Spleen (tissue), 11 donors: ENCODE measurements at regions not wholly inside any gene's neighbourhood (a gene's known extent, or its start where the extent isn't known, plus 50 kb on each side); places are given as distances from the start of the nearest gene placed in this dataset.

Source experiments
- DNase-seq: peaks from one replicate; pipeline ENCODE4 v3.0.0-alpha.2; 2020
- H3K27ac ChIP-seq, 8 donors: fragments of 200-600 bp; sonication (generic) in 7 of 8; 1 replicate in 4 of 8; 2 replicates in 4 of 8; pipeline versions ENCODE4 v1.5.0 to v1.8.0; 2016 to 2021; ENCODE audit warnings: inconsistent platforms in 4 of 8, mild to moderate bottlenecking in 4 of 8, moderate library complexity in 1 of 8
- H3K27me3 ChIP-seq, 7 donors: fragments of 200-600 bp; sonication (generic) in 6 of 7; replicated peaks in 1 of 7; 1 replicate in 4 of 7; 2 replicates in 3 of 7; pipeline versions ENCODE4 v1.5.0 to v1.8.0; 2016 to 2021; ENCODE audit warnings: inconsistent platforms in 3 of 7, mild to moderate bottlenecking in 1 of 7
- H3K36me3 ChIP-seq, 6 donors: fragments of 200-600 bp; sonication (generic) in 5 of 6; 1 replicate in 4 of 6; 2 replicates in 2 of 6; pipeline versions ENCODE4 v1.5.0 to v1.8.0; 2016 to 2021; ENCODE audit warnings: inconsistent platforms in 2 of 6
- H3K4me1 ChIP-seq, 6 donors: fragments of 200-600 bp; sonication (generic) in 5 of 6; 1 replicate in 3 of 6; 2 replicates in 3 of 6; pipeline versions ENCODE4 v1.5.0 to v1.8.0; 2016 to 2021; ENCODE audit warnings: inconsistent platforms in 3 of 6
- H3K4me3 ChIP-seq, 8 donors: fragments of 200-600 bp; sonication (generic) in 7 of 8; 1 replicate in 4 of 8; 2 replicates in 4 of 8; pipeline versions ENCODE4 v1.5.0 to v1.8.0; 2016 to 2021; ENCODE audit warnings: inconsistent platforms in 4 of 8, mild to moderate bottlenecking in 4 of 8, moderate library complexity in 2 of 8
- H3K9me3 ChIP-seq, 8 donors: fragments of 200-600 bp; sonication (generic) in 7 of 8; 1 replicate in 4 of 8; 2 replicates in 4 of 8; pipeline versions ENCODE4 v1.5.0 to v1.8.0; 2016 to 2021; ENCODE audit warnings: inconsistent platforms in 4 of 8
- CTCF ChIP-seq, 11 experiments: fragments of 200-600 bp in 7 of 11; fragments of 450-650 bp in 4 of 11; sonication (generic) in 4 of 11; IDR thresholded peaks in 8 of 11; conservative IDR thresholded peaks in 3 of 11; 1 replicate in 7 of 11; 2 replicates in 4 of 11; pipeline versions ENCODE4 v1.4.0 to v1.8.0; 2016 to 2021; ENCODE audit warnings: antibody characterized with exemption in 11 of 11, inconsistent platforms in 4 of 11, mild to moderate bottlenecking in 1 of 11
- POLR2A ChIP-seq, 3 donors: fragments of 450-650 bp; IDR thresholded peaks; one replicate each; pipeline ENCODE4 v1.5.1; 2017; ENCODE audit warnings: antibody characterized with exemption in 3 of 3, mild to moderate bottlenecking in 1 of 3
- POLR2AphosphoS5 ChIP-seq, 3 donors: sonication (generic); formaldehyde crosslinking; IDR thresholded peaks; one replicate each; pipeline ENCODE4 v1.5.1; 2017; ENCODE audit warnings: antibody characterized with exemption in 3 of 3
- WGBS, 5 donors: extraction: QIAGEN DNeasy Blood & Tissue Kit in 3 of 5; methylation state at CpG; one replicate each; pipeline versions ENCODE4 v1.1.5 to v1.1.7; 2013 to 2018; 5-methylcytosine and 5-hydroxymethylcytosine counted together
- intact Hi-C: fragments of 100-400 bp; cut with DNase I; formaldehyde crosslinking; loops from one replicate; pipeline ENCODE4 v1.15.0; 2023; ENCODE audit warnings: low total_unique reads
- donor health status: healthy with polysubstance abuse.
- donor health status: DM: no; HTN: no; CAD: no; lungs with moderate emphysema.
- donor health status: DM: no; HTN: no; CAD: no.
- donor health status: Bipolar disorder and iron deficiency.
- donor health status: healthy.
- donor health status: DM: no; HTN: no; CAD: no.
- donor health status: DM: yes; HTN: yes; CAD: no.

- no peak overlapping the region for H3K4me3 ChIP-seq
- H3K27ac ChIP-seq, result no peak overlapping the region
- no peaks in the 10 kb centered on the region for H3K27me3 ChIP-seq
- WGBS, 5 donors, result 59 to 82% (median 60%) methylated on average over 1 of the region's 1 CpG
- peaks cover 0 to 4% (median 0%) of the 10 kb centered on the region in 8 donors for H3K9me3 ChIP-seq
- no peak for TF ChIP-seq CTCF (IDR thresholded peaks at IDR 0.05 in 8 of 11, conservative IDR thresholded peaks at IDR 0.05 in 3 of 11)
- no peak for TF ChIP-seq POLR2A (IDR thresholded peaks at IDR 0.05)
- TF ChIP-seq POLR2AphosphoS5 (IDR thresholded peaks at IDR 0.05), result no peak
- intact Hi-C loops, result no loop called here
- no peaks in the 10 kb centered on the region for H3K4me1 ChIP-seq
- H3K36me3 ChIP-seq, result no peaks in the 10 kb centered on the region
- no peak for DNase-seq
Measured at GRCh38 chr2:187916799-187917198, 362.6 kb upstream of the TFPI start.

- H3K36me3 ChIP-seq, result no peaks in the 10 kb centered on the region
- no peak overlapping the region for H3K27ac ChIP-seq
- H3K27me3 ChIP-seq, result no peaks in the 10 kb centered on the region
- intact Hi-C loops, result no loop called here
- H3K4me3 ChIP-seq, result no peak overlapping the region
- no peaks in the 10 kb centered on the region for H3K4me1 ChIP-seq
- no peak for TF ChIP-seq CTCF (IDR thresholded peaks at IDR 0.05 in 8 of 11, conservative IDR thresholded peaks at IDR 0.05 in 3 of 11)
- no peak for TF ChIP-seq POLR2A (IDR thresholded peaks at IDR 0.05)
- no peak for TF ChIP-seq POLR2AphosphoS5 (IDR thresholded peaks at IDR 0.05)
- peaks cover 0 to 4% (median 0%) of the 10 kb centered on the region in 8 donors for H3K9me3 ChIP-seq
- no peak for DNase-seq
Measured at GRCh38 chr2:187917535-187917934, 363.3 kb upstream of the TFPI start.

DNA sequence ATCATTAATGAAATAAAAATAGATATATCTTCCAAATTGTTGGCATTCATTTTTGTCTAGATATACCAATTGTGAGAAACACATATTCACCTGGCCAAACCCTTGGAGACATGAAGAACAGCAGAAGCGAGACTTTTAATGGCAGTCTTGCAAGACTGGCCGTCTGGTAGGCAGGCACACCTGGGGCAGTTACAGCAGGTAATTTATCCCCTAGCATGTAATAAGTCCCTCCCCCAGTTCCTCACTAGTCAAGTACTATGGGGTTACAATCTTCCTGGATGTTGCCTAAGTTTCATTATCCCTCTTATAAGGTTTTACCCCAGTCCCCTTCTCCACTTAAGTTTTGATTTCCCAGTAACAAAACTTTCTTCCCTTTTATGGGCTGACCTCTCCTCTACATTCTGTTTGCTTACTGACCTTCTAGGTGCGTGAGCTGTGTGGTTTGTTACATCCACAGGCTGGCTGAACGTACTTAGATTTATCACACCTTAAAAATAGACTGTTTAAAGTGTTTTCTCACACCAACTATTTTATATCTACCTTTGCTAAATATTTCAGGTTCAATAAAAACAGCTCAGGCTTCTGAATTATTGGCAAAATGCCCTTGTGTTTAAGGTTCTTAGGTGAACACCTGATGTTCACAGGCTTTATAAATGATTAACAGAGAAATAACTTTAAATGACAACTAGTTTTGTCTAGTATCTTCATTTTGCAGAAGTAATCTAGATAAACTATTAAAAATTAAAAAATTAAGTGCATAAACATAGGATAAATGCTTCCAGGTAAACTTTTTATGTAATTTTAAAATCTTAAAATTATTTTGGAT lies 365.0 kb upstream of the TFPI start:
- no peak for TF ChIP-seq CTCF (IDR thresholded peaks at IDR 0.05 in 8 of 11, conservative IDR thresholded peaks at IDR 0.05 in 3 of 11)
- TF ChIP-seq POLR2AphosphoS5 (IDR thresholded peaks at IDR 0.05), result no peak
- TF ChIP-seq POLR2A (IDR thresholded peaks at IDR 0.05), result no peak
- Histone ChIP-seq H3K4me1 (no peaks in the 10 kb centered on the region), H3K4me3 (no peak overlapping the region), H3K27me3 (no peaks in the 10 kb centered on the region), H3K36me3 (no peaks in the 10 kb centered on the region), H3K9me3 (peaks cover 0 to 4% (median 0%) of the 10 kb centered on the region in 8 donors), H3K27ac (no peak overlapping the region)
- 83 to 91% (median 86%) methylated on average over 4 of the region's 4 CpGs for WGBS, 5 donors
- intact Hi-C loops, result no loop called here
- DNase-seq, result no peak

GRCh38 chr2:187920511-187920910 lies 366.3 kb upstream of the TFPI start:
- Histone ChIP-seq H3K36me3 (no peaks in the 10 kb centered on the region), H3K4me1 (no peaks in the 10 kb centered on the region), H3K27ac (no peak overlapping the region), H3K4me3 (no peak overlapping the region), H3K27me3 (no peaks in the 10 kb centered on the region), H3K9me3 (peaks cover 0 to 4% (median 0%) of the 10 kb centered on the region in 8 donors)
- no peak for DNase-seq
- intact Hi-C loops, result no loop called here
- TF ChIP-seq POLR2A (IDR thresholded peaks at IDR 0.05) (no peak), POLR2AphosphoS5 (IDR thresholded peaks at IDR 0.05) (no peak), CTCF (IDR thresholded peaks at IDR 0.05 in 8 of 11, conservative IDR thresholded peaks at IDR 0.05 in 3 of 11) (no peak)
- WGBS, 5 donors, result 46 to 72% (median 58%) methylated on average over 1 of the region's 1 CpG
